Heart left ventricle (tissue), 13 donors: ENCODE measurements at regions not wholly inside any gene's neighbourhood (a gene's known extent, or its start where the extent isn't known, plus 50 kb on each side); places are given as distances from the start of the nearest gene placed in this dataset.

Experiments used
- POLR2A ChIP-seq, 2 donors: fragments of 450-650 bp; IDR thresholded peaks; one replicate each; pipeline ENCODE4 v1.6.1; 2017; ENCODE audit warnings: antibody characterized with exemption in 2 of 2, mild to moderate bottlenecking in 2 of 2, moderate library complexity in 2 of 2
- TF ChIP-seq, protein P1 (sequence below), 12 donors: fragments of 200-600 bp; sonication (generic) in 4 of 12; IDR thresholded peaks; one replicate each; pipeline versions ENCODE4 v1.5.0 to v1.8.0; 2018 to 2022; ENCODE audit warnings: antibody characterized with exemption in 12 of 12, mild to moderate bottlenecking in 5 of 12
- donor health status: ischemic (EF 13 %, LVEDD 7.1; RV severe dilation, severe dysfunction).
- donor health status: DM: no; HTN: yes; CAD: no.
- donor health status: DM: no; HTN: no; CAD: no.
- donor health status: ischemic (EF 25% LVEDD 6.9; RV normal size, moderate dysfunction).
- donor health status: ischemic (EF 25% LVEDD 5.7; RV mildly dilated, moderate dysfunction).
- donor health status: ischemic (EF 35%, LVEDD 5.7; RV mildly dilated, moderate dysfunction).
- donor health status: nonischemic (EF 11% LVEDD 7.7; RV severe dilation, severe dysfunction).
- donor health status: DM: yes; HTN: yes; CAD: no.
- donor health status: PGD.
- donor health status: ischemic (EF 29% LVEDD 5.4; RV normal size, mild dysfunction).
- donor health status: nonischemic (EF 23%, LVEDD 6.1; RV moderate dilation, normal function).

DNA sequence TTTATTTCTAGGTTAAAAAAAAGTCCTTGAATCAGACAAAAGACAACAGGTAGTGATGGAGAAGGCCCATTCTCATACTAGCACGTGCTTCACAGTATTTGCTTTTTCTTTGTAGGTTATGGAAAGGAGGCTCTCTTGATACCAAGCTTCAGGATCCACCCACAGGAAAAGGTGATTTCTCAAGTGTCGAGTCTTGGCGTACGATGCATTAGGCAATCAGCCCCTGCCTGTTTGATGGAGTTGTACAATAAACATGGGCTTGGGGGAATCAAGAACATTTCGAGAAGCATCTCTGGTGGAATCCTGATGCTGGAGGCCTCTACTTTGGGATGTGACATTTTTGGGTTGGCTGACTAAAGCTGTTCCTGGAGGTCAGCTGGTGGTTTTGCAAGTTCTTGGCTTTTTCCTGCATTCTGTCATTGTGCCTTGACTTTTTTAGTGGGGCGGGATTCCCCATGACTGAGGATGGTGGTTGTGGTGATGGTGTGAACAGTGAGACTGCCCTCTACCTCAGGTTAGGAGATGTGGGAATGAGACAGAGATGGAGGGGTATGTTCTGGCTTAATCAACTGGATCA lies 231.5 kb upstream of the SPRED2 start:
- TF ChIP-seq, protein P1, sequence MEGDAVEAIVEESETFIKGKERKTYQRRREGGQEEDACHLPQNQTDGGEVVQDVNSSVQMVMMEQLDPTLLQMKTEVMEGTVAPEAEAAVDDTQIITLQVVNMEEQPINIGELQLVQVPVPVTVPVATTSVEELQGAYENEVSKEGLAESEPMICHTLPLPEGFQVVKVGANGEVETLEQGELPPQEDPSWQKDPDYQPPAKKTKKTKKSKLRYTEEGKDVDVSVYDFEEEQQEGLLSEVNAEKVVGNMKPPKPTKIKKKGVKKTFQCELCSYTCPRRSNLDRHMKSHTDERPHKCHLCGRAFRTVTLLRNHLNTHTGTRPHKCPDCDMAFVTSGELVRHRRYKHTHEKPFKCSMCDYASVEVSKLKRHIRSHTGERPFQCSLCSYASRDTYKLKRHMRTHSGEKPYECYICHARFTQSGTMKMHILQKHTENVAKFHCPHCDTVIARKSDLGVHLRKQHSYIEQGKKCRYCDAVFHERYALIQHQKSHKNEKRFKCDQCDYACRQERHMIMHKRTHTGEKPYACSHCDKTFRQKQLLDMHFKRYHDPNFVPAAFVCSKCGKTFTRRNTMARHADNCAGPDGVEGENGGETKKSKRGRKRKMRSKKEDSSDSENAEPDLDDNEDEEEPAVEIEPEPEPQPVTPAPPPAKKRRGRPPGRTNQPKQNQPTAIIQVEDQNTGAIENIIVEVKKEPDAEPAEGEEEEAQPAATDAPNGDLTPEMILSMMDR (IDR thresholded peaks at IDR 0.05): no peak
- no peak for TF ChIP-seq POLR2A (IDR thresholded peaks at IDR 0.05)
